Loucy (cell line): ENCODE measurements at regions not wholly inside any gene's neighbourhood (a gene's known extent, or its start where the extent isn't known, plus 50 kb on each side); places are given as distances from the start of the nearest gene placed in this dataset.

Experiments used
- CTCF ChIP-seq: fragments of 200-600 bp; sonication (generic); conservative IDR thresholded peaks from 2 replicates; pipeline ENCODE4 v1.5.1; 2014; ENCODE audit warnings: mild to moderate bottlenecking, antibody characterized with exemption, low read length
- EZH2phosphoT487 ChIP-seq: fragments of 200-600 bp; IDR thresholded peaks from 2 replicates; pipeline ENCODE4 v1.6.1; 2018; ENCODE audit warnings: antibody characterized with exemption, mild to moderate bottlenecking, moderate library complexity, borderline replicate concordance

GRCh38 chr2:107430006-107430405 lies 396.7 kb upstream of the RGPD4 start:
- no peak for TF ChIP-seq CTCF
- no peak for TF ChIP-seq EZH2phosphoT487
